DOHH2 (cell line): ENCODE measurements at regions not wholly inside any gene's neighbourhood (a gene's known extent, or its start where the extent isn't known, plus 50 kb on each side); places are given as distances from the start of the nearest gene placed in this dataset.

Source experiments
- H3F3A ChIP-seq: fragments of 200-600 bp; sonication (generic), shearing (Covaris generic); 2 replicates; pipeline ENCODE4 v1.6.0; 2016; ENCODE audit warnings: antibody characterized with exemption, mild to moderate bottlenecking; ENCODE audit not compliant: control insufficient read depth, insufficient read depth
- H3K27ac ChIP-seq: fragments of 200-600 bp; sonication (generic); 2 replicates; pipeline ENCODE4 v1.5.1; 2014; ENCODE audit warnings: low read depth, mild to moderate bottlenecking, low read length, moderate library complexity
- H3K27me3 ChIP-seq: fragments of 200-600 bp; sonication (generic); 2 replicates; pipeline ENCODE4 v1.6.1; 2014; ENCODE audit warnings: mild to moderate bottlenecking, low read length, mixed read lengths; ENCODE audit not compliant: control insufficient read depth
- H3K36me3 ChIP-seq: fragments of 200-600 bp; sonication (generic); 2 replicates; pipeline ENCODE4 v1.6.1; 2014; ENCODE audit warnings: mild to moderate bottlenecking, low read length, moderate library complexity, mixed read lengths; ENCODE audit not compliant: control insufficient read depth
- H3K4me1 ChIP-seq: fragments of 200-600 bp; sonication (generic); 2 replicates; pipeline ENCODE4 v1.6.1; 2014; ENCODE audit warnings: mild to moderate bottlenecking, low read length, mixed read lengths; ENCODE audit not compliant: control insufficient read depth
- H3K4me2 ChIP-seq: fragments of 200-600 bp; sonication (generic); 2 replicates; pipeline ENCODE4 v1.6.0; 2014; ENCODE audit warnings: mild to moderate bottlenecking, low read length, moderate library complexity
- H3K4me3 ChIP-seq: fragments of 200-600 bp; sonication (generic); 2 replicates; pipeline ENCODE4 v1.5.1; 2014; ENCODE audit warnings: mild to moderate bottlenecking, low read length, mixed read lengths
- H3K79me2 ChIP-seq: fragments of 200-600 bp; sonication (generic); 2 replicates; pipeline ENCODE4 v1.6.1; 2014; ENCODE audit warnings: mild to moderate bottlenecking, low read length, mixed read lengths; ENCODE audit not compliant: control insufficient read depth
- H3K9me2 ChIP-seq: fragments of 200-600 bp; sonication (generic); replicated peaks from 2 replicates; pipeline ENCODE4 v1.6.1; 2014; ENCODE audit warnings: mild to moderate bottlenecking, low read length, mixed read lengths; ENCODE audit not compliant: control insufficient read depth
- H3K9me3 ChIP-seq: fragments of 200-600 bp; sonication (generic); 2 replicates; pipeline ENCODE4 v1.6.1; 2014; ENCODE audit warnings: antibody characterized with exemption, low read length, mixed read lengths; ENCODE audit not compliant: control insufficient read depth, insufficient read depth
- H4K20me1 ChIP-seq: fragments of 200-600 bp; sonication (generic); 2 replicates; pipeline ENCODE4 v1.6.0; 2014; ENCODE audit warnings: low read depth, mild to moderate bottlenecking, antibody characterized with exemption, low read length, moderate library complexity; ENCODE audit not compliant: control insufficient read depth, insufficient read depth
- EZH2phosphoT487 ChIP-seq: fragments of 200-600 bp; sonication (generic); IDR thresholded peaks from 2 replicates; pipeline ENCODE4 v1.6.1; 2017; ENCODE audit warnings: borderline replicate concordance, mild to moderate bottlenecking, antibody characterized with exemption, low read length, moderate library complexity, mixed read lengths
- TF ChIP-seq, protein P1 (sequence below): fragments of 200-600 bp; sonication (generic); IDR thresholded peaks from one replicate; pipeline ENCODE4 v1.5.1; 2014; ENCODE audit warnings: antibody characterized with exemption, mild to moderate bottlenecking, low read depth, low read length; ENCODE audit not compliant: poor library complexity, severe bottlenecking

GRCh38 chr17:70956726-70957125 is 787.4 kb downstream of the KCNJ2 start:
- no peaks in the 10 kb centered on the region for H3K4me1 ChIP-seq
- H3K4me3 ChIP-seq = no peak overlapping the region
- H3K27ac ChIP-seq = no peak overlapping the region
- H3F3A ChIP-seq = no peaks in the 10 kb centered on the region
- H3K9me3 ChIP-seq = no peaks in the 10 kb centered on the region
- TF ChIP-seq, protein P1, sequence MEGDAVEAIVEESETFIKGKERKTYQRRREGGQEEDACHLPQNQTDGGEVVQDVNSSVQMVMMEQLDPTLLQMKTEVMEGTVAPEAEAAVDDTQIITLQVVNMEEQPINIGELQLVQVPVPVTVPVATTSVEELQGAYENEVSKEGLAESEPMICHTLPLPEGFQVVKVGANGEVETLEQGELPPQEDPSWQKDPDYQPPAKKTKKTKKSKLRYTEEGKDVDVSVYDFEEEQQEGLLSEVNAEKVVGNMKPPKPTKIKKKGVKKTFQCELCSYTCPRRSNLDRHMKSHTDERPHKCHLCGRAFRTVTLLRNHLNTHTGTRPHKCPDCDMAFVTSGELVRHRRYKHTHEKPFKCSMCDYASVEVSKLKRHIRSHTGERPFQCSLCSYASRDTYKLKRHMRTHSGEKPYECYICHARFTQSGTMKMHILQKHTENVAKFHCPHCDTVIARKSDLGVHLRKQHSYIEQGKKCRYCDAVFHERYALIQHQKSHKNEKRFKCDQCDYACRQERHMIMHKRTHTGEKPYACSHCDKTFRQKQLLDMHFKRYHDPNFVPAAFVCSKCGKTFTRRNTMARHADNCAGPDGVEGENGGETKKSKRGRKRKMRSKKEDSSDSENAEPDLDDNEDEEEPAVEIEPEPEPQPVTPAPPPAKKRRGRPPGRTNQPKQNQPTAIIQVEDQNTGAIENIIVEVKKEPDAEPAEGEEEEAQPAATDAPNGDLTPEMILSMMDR = no peak
- no peaks in the 10 kb centered on the region for H3K27me3 ChIP-seq
- H4K20me1 ChIP-seq = no peaks in the 10 kb centered on the region
- no peak overlapping the region for H3K4me2 ChIP-seq
- no peaks in the 10 kb centered on the region for H3K79me2 ChIP-seq
- no peaks in the 10 kb centered on the region for H3K36me3 ChIP-seq
- H3K9me2 ChIP-seq = no peaks in the 10 kb centered on the region

GRCh38 chr17:70961341-70961740 is 792.0 kb downstream of the KCNJ2 start:
- Histone ChIP-seq H3K4me2 (no peak overlapping the region), H3K4me1 (no peaks in the 10 kb centered on the region), H3K9me2 (no peaks in the 10 kb centered on the region), H3K27ac (no peak overlapping the region), H3K4me3 (no peak overlapping the region), H3F3A (no peaks in the 10 kb centered on the region), H3K79me2 (no peaks in the 10 kb centered on the region), H3K36me3 (no peaks in the 10 kb centered on the region), H3K9me3 (no peaks in the 10 kb centered on the region; the same call in 1 of the 2 replicates), H4K20me1 (no peaks in the 10 kb centered on the region), H3K27me3 (no peaks in the 10 kb centered on the region)
- TF ChIP-seq EZH2phosphoT487 = no peak
- TF ChIP-seq, protein P1 = no peak

DNA sequence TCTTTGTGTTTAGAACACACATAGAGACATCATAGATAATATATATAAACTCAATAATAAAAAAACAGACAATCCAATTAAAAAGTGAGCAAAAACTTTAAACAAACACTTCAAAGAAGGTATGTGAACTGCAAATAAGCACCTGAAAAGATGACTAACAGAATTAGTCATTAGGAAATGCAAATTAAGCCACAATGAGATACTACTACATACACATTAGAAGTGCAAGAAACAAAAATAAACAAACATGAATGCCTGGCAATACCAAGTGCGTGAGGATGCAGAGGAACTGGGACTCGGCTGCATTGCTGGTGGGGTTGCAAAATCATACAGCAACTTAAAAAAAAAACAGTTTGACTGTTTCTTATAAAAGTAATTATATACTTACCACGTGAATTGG is 799.0 kb downstream of the KCNJ2 start:
- Histone ChIP-seq H3K9me3 (no peaks in the 10 kb centered on the region; the same call in 1 of the 2 replicates), H3K4me3 (no peak overlapping the region), H3K36me3 (no peaks in the 10 kb centered on the region), H3K4me2 (no peak overlapping the region), H3K27me3 (no peaks in the 10 kb centered on the region), H3K79me2 (no peaks in the 10 kb centered on the region), H4K20me1 (no peaks in the 10 kb centered on the region), H3K4me1 (no peaks in the 10 kb centered on the region), H3F3A (no peaks in the 10 kb centered on the region), H3K27ac (no peak overlapping the region), H3K9me2 (no peaks in the 10 kb centered on the region)
- TF ChIP-seq EZH2phosphoT487 = no peak
- TF ChIP-seq, protein P1 = no peak
